NCI-H1092 treated with DMSO at 0.1 percent for 48 hours (cell line): ENCODE measurements at regions not wholly inside any gene's neighbourhood (a gene's known extent, or its start where the extent isn't known, plus 50 kb on each side); places are given as distances from the start of the nearest gene placed in this dataset.
"Not testable (repeated sequence)": the region's sequence is repeated elsewhere in the genome, so short reads cannot be mapped to it uniquely, and the experiment has no call there.

ENCODE experiments used
- DNase-seq: peaks from one replicate; lab custom pipeline; 2025; lab: John Stamatoyannopoulos, UW

- no peak for DNase-seq
Measured at GRCh38 chr16:5979905-5980550, 882.4 kb upstream of the EEF2KMT start.

DNA sequence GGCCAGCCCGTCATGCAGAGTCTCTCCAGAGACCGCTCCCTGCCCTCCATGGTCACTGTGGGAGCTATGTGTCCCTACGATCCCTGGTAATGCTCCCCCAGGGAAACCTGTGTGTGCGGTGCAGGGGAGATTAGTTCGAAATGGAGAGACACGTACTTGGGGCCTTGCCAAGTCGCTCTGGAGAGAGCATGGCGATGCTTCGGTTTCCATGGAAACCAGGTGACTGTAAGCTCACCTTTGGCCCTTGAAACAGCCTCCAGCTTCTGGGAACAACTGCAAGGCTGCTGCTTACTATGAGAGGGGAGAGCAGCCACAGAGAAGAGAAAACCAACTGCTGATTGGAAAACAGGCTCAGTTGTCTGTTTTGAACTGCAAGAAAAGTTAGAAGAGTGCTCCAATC is 879.7 kb upstream of the EEF2KMT start:
- no peak for DNase-seq

GRCh38 chr16:5972747-5973146 is 875.2 kb upstream of the EEF2KMT start:
- DNase-seq = no peak

DNA sequence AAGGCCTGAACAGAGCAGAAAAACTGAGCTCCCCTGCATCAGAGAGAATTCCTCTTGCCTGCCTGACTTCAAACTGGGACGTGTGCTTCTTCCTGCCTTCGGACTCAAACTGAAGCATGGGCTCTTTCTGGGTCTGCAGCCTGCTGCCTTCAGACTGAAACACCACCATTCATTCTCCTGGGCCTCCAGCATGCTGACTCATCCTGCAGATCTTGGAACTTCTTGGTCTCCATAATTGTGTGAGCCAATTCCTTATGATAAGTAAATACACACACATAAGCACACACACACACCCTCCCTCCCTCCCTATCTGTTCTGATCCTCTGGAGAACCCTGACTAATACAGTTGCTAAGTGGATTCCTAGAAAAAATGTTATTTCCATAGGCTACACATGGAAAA is 874.3 kb upstream of the EEF2KMT start:
- no peak for DNase-seq

DNA sequence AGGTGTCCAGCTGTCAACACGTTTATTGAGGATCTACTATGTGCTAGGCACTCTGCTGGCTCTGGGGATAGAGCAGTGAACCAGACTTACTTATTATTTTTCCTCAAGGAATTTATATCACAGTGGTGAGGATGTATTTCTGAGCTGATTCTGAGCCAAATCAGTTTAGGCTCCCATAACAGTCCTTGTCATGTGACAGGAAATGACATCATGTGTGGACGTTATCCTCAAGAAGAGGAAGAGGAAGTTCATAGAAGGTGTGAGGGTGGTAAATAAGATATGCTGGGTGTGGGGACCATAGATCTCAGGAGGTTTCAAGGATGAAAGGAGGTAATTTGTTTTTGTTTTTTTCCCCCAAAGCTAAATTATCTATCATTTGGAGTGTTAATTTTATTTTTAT is 873.5 kb upstream of the EEF2KMT start:
- DNase-seq = no peak

DNA sequence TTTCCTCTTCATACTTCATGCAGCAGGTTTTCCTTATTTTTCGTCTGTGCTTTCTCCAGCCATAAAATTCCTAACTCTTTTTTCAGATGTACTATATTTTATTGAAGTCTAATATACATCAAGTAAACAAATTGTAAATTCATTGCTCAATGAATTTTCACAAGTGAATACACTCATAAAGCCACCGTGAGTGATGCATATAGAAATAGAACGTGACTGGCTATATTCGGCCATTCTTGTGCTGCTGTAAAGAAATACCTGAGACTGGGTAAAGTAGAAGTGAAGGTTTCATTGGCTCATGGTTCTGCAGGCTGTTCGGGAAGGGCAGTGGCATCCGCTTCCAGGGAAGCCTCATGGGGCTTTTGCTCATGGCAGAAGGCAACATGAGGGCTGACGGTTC is 868.4 kb upstream of the EEF2KMT start:
- no peak for DNase-seq

DNA sequence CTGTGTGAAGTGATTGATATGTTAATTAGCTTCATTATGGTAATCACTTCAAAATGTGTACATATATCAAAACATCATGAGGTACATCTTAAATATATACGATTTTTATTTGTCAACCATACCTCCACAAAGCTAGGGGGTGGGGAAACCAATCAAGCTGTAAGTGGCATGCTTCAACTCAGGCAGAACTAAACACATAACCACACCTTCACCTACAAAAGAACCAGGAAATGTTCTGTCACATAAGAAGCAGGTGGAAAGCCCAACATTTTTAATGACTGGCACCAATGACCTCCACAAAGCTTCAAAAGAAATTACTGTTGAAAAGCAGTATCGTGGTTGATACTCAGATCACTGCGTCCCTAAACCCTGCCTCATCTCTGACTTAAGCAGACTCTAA is 867.7 kb upstream of the EEF2KMT start:
- DNase-seq = no peak

DNA sequence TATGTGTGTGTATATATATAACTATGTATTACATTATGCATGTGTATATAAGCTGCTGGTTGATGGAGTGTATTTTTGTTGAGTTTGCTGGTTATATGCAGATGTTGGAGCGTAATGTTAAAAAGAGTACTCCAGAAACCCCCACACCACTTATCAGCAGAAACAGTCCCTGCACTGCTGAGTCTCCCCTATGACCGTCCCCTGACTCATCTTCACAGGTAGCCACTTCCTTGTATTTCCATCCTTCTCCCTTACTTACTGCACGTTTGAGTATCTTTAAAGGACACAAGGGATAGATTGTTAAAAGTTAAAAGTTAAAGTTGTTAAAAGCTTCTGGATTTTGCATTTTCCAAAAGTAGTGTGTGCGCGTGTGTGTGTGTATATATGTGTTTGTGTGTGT is 853.9 kb upstream of the EEF2KMT start:
- no peak for DNase-seq

- DNase-seq = no peak
Measured at GRCh38 chr16:5944971-5945370, 847.4 kb upstream of the EEF2KMT start.

GRCh38 chr16:5938607-5939006 is 841.0 kb upstream of the EEF2KMT start:
- no peak for DNase-seq

DNA sequence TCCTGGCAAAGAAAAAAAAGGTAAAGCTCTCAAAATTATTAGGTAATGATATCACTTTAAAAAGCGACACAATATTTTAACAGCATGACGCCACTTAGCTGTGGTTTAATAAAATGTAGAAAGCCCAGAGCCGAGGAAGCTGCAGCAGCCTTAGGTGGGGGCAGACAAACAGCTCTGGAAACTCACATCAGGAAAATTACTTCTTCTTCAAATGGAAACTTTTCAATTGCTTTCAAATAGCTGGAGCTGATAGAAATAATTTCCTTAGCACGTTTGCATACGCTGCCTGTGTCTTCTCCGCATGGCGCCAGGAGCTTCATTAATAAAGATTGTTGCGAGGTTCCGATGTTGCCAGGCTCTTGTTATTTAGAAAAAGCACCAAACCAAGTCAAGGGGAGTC is 835.3 kb upstream of the EEF2KMT start:
- DNase-seq = no peak

DNA sequence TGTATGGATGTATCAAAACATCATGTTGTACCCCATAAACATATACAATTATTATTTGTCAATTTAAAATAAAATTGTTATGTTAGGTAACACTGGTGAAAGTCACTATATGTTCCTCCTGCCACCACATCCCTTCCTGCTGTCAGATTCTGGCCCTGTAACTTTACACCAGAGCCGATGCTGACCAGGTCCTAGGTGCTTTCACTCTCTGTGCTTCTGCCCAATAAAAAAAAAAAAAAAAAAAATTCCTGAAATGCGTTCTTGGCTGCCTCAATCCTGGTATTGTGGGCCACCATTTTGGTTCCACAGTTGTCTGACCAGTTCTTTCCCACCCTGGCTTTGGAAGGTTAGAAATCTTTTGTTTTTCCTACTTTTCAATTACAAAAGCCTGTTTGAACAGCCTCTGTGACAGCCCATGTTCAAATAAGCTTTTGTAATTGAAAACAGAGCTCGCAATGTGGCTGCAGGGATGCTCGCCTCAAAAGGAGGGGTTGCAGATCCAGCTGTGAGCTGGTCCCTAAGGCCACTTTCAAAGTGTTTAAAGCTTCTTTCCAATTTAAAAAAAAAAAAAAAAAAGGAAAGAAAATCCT is 831.0 kb upstream of the EEF2KMT start:
- DNase-seq = no peak

DNA sequence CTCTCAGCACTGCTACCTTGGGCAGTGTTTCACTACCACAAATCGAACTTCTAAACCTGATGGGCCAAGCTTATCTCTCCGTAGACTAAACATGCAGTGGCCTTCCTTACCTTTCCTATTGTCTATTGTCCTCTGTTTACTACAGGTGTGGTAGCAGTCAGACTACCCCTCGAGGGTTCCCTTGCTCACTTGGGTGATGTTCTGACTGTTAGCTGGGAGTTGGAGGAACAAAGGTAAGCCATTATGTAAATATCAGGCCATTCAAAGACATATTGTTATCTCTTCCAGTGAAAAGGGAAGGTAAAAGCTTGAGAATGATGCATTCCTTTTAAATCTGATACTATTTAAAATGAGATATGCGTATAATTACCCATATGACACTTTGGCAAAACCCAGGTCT is 828.3 kb upstream of the EEF2KMT start:
- DNase-seq = no peak

DNA sequence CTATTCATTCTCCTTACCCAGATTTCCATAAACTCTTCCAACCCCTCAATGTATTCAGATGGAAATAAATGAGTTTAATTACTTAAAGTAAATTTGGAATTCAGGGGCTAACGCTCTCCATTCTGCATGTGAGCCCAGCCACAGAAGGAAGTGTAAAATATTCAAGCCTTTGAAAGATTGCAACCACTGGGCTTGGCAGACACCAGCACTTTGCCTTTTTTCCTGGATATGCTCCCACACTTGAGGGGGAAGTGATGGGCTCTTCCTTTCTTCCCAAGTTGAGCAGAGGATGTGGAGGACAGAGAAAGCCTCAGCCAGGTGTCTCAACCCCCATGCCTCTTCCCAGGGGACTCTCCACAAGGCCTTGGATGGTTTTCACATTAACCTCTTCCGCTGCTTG is 825.1 kb upstream of the EEF2KMT start:
- no peak for DNase-seq

DNA sequence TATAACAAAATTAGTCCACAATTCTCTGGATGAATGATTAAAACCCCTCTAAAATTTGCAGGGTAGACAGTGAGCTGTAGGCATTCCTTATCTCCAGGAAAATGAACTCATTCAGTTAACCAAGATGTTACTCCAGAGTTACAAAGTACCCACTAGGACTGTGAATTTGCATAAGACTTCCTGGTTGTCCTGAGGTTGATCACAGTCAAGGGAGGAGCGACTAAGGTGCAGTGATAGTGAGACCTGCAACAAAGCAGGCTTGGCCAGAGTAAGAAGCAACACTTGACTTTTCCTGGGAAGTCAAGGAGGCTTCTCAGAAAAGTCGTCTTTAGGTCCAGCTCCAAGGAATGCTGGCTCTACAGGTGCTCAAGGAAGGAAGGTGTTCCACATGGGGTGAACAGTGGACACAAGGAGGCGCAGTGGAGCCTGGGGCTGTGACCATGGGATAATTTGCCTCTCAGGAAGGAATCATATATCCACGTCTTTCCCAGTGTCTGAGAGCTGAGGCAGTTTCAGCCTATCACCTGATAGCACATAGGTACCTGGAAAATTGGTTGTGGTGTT is 821.1 kb upstream of the EEF2KMT start:
- DNase-seq = no peak

- DNase-seq = no peak
Measured at GRCh38 chr16:5917436-5918195, 820.0 kb upstream of the EEF2KMT start.

- DNase-seq = no peak
Measured at GRCh38 chr16:5916711-5917191, 819.2 kb upstream of the EEF2KMT start.

- no peak for DNase-seq
Measured at GRCh38 chr16:5911241-5911640, 813.6 kb upstream of the EEF2KMT start.

DNA sequence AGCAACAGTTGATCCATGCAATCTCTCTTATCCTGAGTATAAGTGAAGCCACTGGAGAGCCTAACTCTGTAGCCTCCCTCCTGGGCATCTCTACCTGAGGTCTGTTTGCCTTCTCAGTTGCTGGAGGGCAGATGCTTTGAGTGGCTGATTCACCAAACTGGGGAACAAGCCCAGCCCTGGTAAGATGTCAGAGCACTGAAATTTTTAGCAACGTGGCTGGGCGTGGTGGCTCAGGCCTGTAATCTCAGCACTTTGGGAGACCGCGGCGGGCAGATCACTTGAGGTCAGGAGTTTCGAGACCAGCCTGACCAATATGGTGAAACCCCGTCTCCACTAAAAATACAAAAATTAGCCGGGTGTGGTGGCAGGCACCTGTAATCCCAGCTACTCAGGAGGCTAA is 812.0 kb upstream of the EEF2KMT start:
- DNase-seq = not testable (repeated sequence)

GRCh38 chr16:5907544-5907943 is 809.9 kb upstream of the EEF2KMT start:
- no peak for DNase-seq

DNA sequence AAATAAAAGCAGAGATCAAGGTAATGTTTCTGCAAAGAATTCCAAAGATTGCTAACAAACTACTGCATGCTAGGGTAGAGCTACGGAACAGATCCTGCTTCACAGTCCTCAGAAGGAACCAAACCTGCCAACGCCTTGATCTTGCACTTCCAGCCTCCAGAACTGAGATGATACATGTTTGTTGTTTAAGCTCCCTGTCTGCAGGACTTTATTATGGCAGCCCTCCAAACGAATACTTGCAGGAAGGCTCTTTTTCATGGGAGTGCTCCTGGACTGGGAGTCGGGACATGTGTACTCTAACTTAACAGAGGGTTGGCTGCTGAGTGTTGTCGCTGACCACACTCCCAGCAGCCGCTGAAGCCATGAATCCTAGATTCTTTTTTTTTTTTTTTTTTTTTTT is 808.8 kb upstream of the EEF2KMT start:
- DNase-seq = no peak

DNA sequence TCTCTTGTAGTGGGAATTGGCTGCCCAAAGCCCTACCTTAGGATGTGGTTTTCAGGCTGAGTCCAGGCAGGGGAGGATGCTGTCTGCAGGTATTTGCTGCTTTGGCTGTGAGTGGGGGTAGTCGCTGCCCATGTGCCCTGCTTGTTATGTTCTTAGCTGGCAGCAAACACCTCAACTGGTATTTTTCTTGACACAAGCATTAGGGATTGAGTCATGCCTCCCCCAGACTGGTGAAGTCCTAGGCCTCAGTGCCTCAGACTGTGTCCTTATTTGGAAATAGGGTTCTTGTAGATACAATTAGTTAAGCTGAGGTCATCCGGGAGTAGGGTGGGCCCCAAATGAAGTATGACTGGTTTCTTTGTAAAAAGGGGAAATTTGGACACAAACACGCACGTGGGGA is 808.3 kb upstream of the EEF2KMT start:
- DNase-seq = no peak

GRCh38 chr16:5903832-5904231 is 806.2 kb upstream of the EEF2KMT start:
- no peak for DNase-seq
